H1 (cell line): ENCODE measurements at regions not wholly inside any gene's neighbourhood (a gene's known extent, or its start where the extent isn't known, plus 50 kb on each side); places are given as distances from the start of the nearest gene placed in this dataset.

ENCODE experiments used
- CTCF ChIA-PET: fragments of 300-600 bp; sonication (Branson Sonifier 250); formaldehyde crosslinking; loops from one replicate; lab custom pipeline; 2021; ENCODE audit not compliant: partially characterized antibody; lab: Charles Lee
- POLR2A ChIA-PET: fragments of 300-600 bp; sonication (Branson Sonifier 250); formaldehyde crosslinking; loops from one replicate; lab custom pipeline; 2021; ENCODE audit warnings: inconsistent platforms; ENCODE audit not compliant: partially characterized antibody; lab: Charles Lee
- DNase-seq, 2 experiments: peaks; one replicate each; pipeline versions ENCODE4 v3.0.0 to v3.0.0-alpha.2; 2010 to 2022; ENCODE audit warnings: low spot score in 2 of 2, low read depth in 1 of 2, mixed read lengths in 1 of 2
- FAIRE-seq: peaks from 2 replicates; lab custom pipeline; 2011; peaks lifted over from hg19 to GRCh38; lab: Jason Lieb, UNC
- H2AFZ ChIP-seq: 2 replicates; pipeline ENCODE4 v1.8.1; 2012; ENCODE audit warnings: low read length, inconsistent platforms
- H2AK5ac ChIP-seq: 2 replicates; pipeline ENCODE4 v1.6.1; 2013; ENCODE audit warnings: low read depth, low read length
- H2BK120ac ChIP-seq: replicated peaks from 2 replicates; pipeline ENCODE3; 2013; ENCODE audit warnings: low read depth, low read length, inconsistent platforms
- H2BK12ac ChIP-seq: 2 replicates; pipeline ENCODE4 v1.6.1; 2013; ENCODE audit warnings: low read depth, low read length
- H2BK15ac ChIP-seq: 2 replicates; pipeline ENCODE4 v1.6.1; 2013; ENCODE audit warnings: low read length
- H2BK20ac ChIP-seq: 2 replicates; pipeline ENCODE4 v1.6.1; 2013; ENCODE audit warnings: low read length
- H2BK5ac ChIP-seq: 2 replicates; pipeline ENCODE4 v1.6.1; 2013; ENCODE audit warnings: low read depth, low read length
- H3K14ac ChIP-seq: 2 replicates; pipeline ENCODE4 v1.6.1; 2013; ENCODE audit warnings: inconsistent platforms; ENCODE audit not compliant: insufficient read length
- H3K18ac ChIP-seq: 2 replicates; pipeline ENCODE4 v1.6.1; 2013; ENCODE audit warnings: low read length; ENCODE audit errors: extremely low read depth
- H3K23ac ChIP-seq: 2 replicates; pipeline ENCODE4 v1.6.1; 2013; ENCODE audit warnings: inconsistent platforms; ENCODE audit not compliant: insufficient read length
- H3K23me2 ChIP-seq: 2 replicates; pipeline ENCODE4 v1.6.1; 2013; ENCODE audit warnings: low read depth, low read length
- H3K27ac ChIP-seq: 2 replicates; pipeline ENCODE4 v1.6.1; 2011; ENCODE audit warnings: low read depth, low read length, inconsistent platforms
- H3K27me3 ChIP-seq, 4 experiments: replicated peaks in 1 of 4; 1 replicate in 1 of 4; 2 replicates in 3 of 4; pipeline versions ENCODE4 v1.6.1 to v1.8.1; 2011 to 2013; ENCODE audit warnings: low read length in 3 of 4, mild to moderate bottlenecking in 3 of 4, inconsistent platforms in 2 of 4, mixed read lengths in 2 of 4, moderate library complexity in 1 of 4; ENCODE audit not compliant: control insufficient read depth in 3 of 4, insufficient read depth in 3 of 4; ENCODE audit errors: extremely low read depth in 1 of 4
- H3K36me3 ChIP-seq, 4 experiments: 2 replicates each; pipeline versions ENCODE4 v1.6.1 to v1.8.1; 2011 to 2013; ENCODE audit warnings: mild to moderate bottlenecking in 4 of 4, low read length in 3 of 4, moderate library complexity in 2 of 4, control low read depth in 1 of 4, inconsistent platforms in 1 of 4; ENCODE audit not compliant: insufficient read depth in 4 of 4, control insufficient read depth in 2 of 4
- H3K4ac ChIP-seq: replicated peaks from 2 replicates; pipeline ENCODE3; 2013; ENCODE audit warnings: low read length, low read depth, mixed read lengths, inconsistent platforms; ENCODE audit not compliant: insufficient read length
- H3K4me1 ChIP-seq, 4 experiments: replicated peaks in 1 of 4; 1 replicate in 1 of 4; 2 replicates in 3 of 4; pipeline versions ENCODE4 v1.6.1 to v1.8.1; 2011 to 2013; ENCODE audit warnings: low read length in 3 of 4, inconsistent platforms in 2 of 4, mixed read lengths in 1 of 4; ENCODE audit not compliant: insufficient read depth in 4 of 4, control insufficient read depth in 3 of 4
- H3K4me2 ChIP-seq, 2 experiments: 2 replicates each; pipeline versions ENCODE4 v1.6.1 to v1.8.1; 2011 to 2013; ENCODE audit warnings: low read depth in 2 of 2, low read length in 2 of 2, control low read depth in 1 of 2, inconsistent platforms in 1 of 2, mild to moderate bottlenecking in 1 of 2; ENCODE audit not compliant: insufficient read depth in 1 of 2
- H3K4me3 ChIP-seq, 4 experiments: fragments of 200-600, 300-600 bp in 1 of 4; sonication (generic), shearing (Covaris generic), sonication (Bioruptor Twin) in 1 of 4; 2 replicates each; pipeline versions ENCODE4 v1.5.1 to v1.8.1; 2011 to 2016; ENCODE audit warnings: low read length in 4 of 4, low read depth in 3 of 4, control low read depth in 2 of 4, inconsistent platforms in 2 of 4, mild to moderate bottlenecking in 2 of 4, mixed read lengths in 1 of 4, moderate library complexity in 1 of 4; ENCODE audit not compliant: insufficient read depth in 2 of 4; ENCODE audit errors: extremely low read depth in 1 of 4
- H3K56ac ChIP-seq: replicated peaks from 2 replicates; pipeline ENCODE3; 2013; ENCODE audit warnings: low read depth, mild to moderate bottlenecking, mixed read lengths, low read length, inconsistent platforms; ENCODE audit not compliant: insufficient read length
- H3K79me1 ChIP-seq: 2 replicates; pipeline ENCODE4 v1.6.1; 2013; ENCODE audit warnings: low read depth, low read length, control low read depth
- H3K79me2 ChIP-seq, 2 experiments: 2 replicates each; pipeline versions ENCODE4 v1.6.1 to v1.8.1; 2012 to 2013; ENCODE audit warnings: low read length in 2 of 2, mild to moderate bottlenecking in 2 of 2, inconsistent platforms in 1 of 2; ENCODE audit not compliant: insufficient read depth in 2 of 2, control insufficient read depth in 1 of 2
- H3K9ac ChIP-seq, 4 experiments: replicated peaks in 1 of 4; 1 replicate in 1 of 4; 2 replicates in 3 of 4; pipeline versions ENCODE4 v1.6.1 to v1.8.1; 2011 to 2013; ENCODE audit warnings: low read depth in 3 of 4, low read length in 3 of 4, control low read depth in 2 of 4, mild to moderate bottlenecking in 2 of 4, moderate library complexity in 2 of 4, inconsistent platforms in 1 of 4; ENCODE audit errors: extremely low read depth in 1 of 4
- H3K9me3 ChIP-seq, 2 experiments: 2 replicates each; pipeline versions ENCODE4 v1.6.1 to v1.8.1; 2012 to 2013; ENCODE audit warnings: mild to moderate bottlenecking in 2 of 2, moderate library complexity in 2 of 2, control low read depth in 1 of 2, inconsistent platforms in 1 of 2, low read depth in 1 of 2, low read length in 1 of 2, mixed read lengths in 1 of 2; ENCODE audit not compliant: insufficient read depth in 2 of 2
- H4K20me1 ChIP-seq, 2 experiments: replicated peaks in 1 of 2; 2 replicates each; pipeline versions ENCODE3 to v1.8.1; 2011 to 2013; ENCODE audit warnings: inconsistent platforms in 2 of 2, low read length in 2 of 2, mild to moderate bottlenecking in 1 of 2; ENCODE audit not compliant: insufficient read depth in 2 of 2, control insufficient read depth in 1 of 2
- H4K5ac ChIP-seq: 2 replicates; pipeline ENCODE4 v1.6.1; 2013; ENCODE audit warnings: low read length, low read depth, mixed read lengths, inconsistent platforms; ENCODE audit not compliant: insufficient read length
- H4K8ac ChIP-seq: 2 replicates; pipeline ENCODE4 v1.8.0; 2013; ENCODE audit warnings: mild to moderate bottlenecking, moderate library complexity, low read length, inconsistent platforms; ENCODE audit not compliant: insufficient read depth; ENCODE audit errors: extremely low read depth
- H4K91ac ChIP-seq: replicated peaks from 2 replicates; pipeline ENCODE3; 2013; ENCODE audit warnings: low read length, mixed read lengths, inconsistent platforms; ENCODE audit not compliant: insufficient read length
- BCL11A ChIP-seq, 2 experiments: IDR thresholded peaks; one replicate each; pipeline ENCODE4 v1.6.1; 2011; ENCODE audit warnings: low read depth in 2 of 2, low read length in 2 of 2, mild to moderate bottlenecking in 2 of 2
- CBX5 ChIP-seq: fragments of 300-800, 300-1000 bp; sonication (generic); IDR thresholded peaks from 2 replicates; pipeline ENCODE4 v1.7.1; 2016; ENCODE audit warnings: antibody characterized with exemption, low read length, low read depth
- EGR1 ChIP-seq: IDR thresholded peaks from 2 replicates; pipeline ENCODE4 v1.6.1; 2011; ENCODE audit warnings: low read depth, low read length, borderline replicate concordance
- POU5F1 ChIP-seq: IDR thresholded peaks from 2 replicates; pipeline ENCODE4 v1.6.1; 2011; ENCODE audit warnings: low read depth, mild to moderate bottlenecking, low read length, moderate library complexity
- RAD21 ChIP-seq, 2 experiments: IDR thresholded peaks in 1 of 2; conservative IDR thresholded peaks in 1 of 2; 2 replicates each; pipeline ENCODE4 v1.6.1; 2011; ENCODE audit warnings: low read depth in 2 of 2, low read length in 2 of 2, improper control_type of control experiment in 1 of 2, inconsistent platforms in 1 of 2, mild to moderate bottlenecking in 1 of 2, moderate library complexity in 1 of 2
- WGBS, 2 experiments: shearing (Covaris generic) in 1 of 2; methylation state at CpG; one replicate each; pipeline versions ENCODE4 v1.1.6 to v1.1.7; 2013 to 2015; ENCODE audit warnings: low lambda C conversion rate in 2 of 2, mixed read lengths in 2 of 2, inconsistent platforms in 1 of 2, low coverage in 1 of 2, missing lambda C conversion rate in 1 of 2; ENCODE audit not compliant: insufficient replicate concordance in 2 of 2, insufficient coverage in 1 of 2, insufficient read length in 1 of 2; ENCODE audit errors: extremely low coverage in 1 of 2, missing lambda C conversion rate in 1 of 2; 5-methylcytosine and 5-hydroxymethylcytosine counted together
- TF ChIP-seq, protein P1 (sequence below): IDR thresholded peaks from 2 replicates; pipeline ENCODE4 v1.6.1; 2012; ENCODE audit warnings: inconsistent platforms

DNA sequence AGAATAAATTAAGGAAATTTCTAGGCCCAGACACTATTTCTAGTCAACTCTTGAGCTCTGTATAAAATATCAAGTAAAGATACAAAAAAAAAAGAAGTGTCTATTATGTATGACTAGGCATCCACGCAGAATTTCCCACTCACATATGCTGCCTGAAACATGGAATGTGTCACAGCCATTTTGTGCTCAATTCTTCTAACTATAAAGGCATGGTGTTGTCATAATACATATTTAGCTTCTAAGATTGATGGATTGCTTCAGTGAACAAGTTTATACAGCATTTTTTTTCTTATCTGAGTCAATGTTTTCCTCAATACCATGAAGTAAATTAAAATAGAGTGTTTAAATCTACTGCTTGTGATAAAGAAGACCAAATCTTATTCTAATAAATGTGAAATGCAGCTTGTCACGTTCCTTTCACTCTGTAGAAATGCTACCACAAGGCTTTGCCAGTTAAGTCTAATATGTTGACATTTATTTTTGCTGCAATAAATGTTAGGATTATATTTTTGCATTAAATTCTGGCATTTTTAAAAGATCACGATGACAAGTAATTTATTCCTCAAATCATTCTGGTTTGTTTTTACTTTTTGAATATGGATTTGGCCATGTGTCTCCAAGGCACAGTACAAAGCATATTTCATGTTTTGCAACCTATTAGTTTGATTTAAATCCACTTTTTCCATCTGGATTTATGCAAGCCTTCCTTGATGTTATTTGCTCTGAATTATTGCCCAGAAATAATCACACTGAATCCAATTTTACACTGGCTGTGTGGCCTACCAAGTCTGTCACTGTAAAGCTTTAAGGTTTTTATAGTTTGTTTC, 1829.0 kb upstream of the PCDH7 start:
- H3K14ac ChIP-seq = no peak overlapping the region
- H2AK5ac ChIP-seq = no peak overlapping the region
- no peak overlapping the region for H3K4me2 ChIP-seq
- H4K8ac ChIP-seq = no peak overlapping the region
- no peak overlapping the region for H3K23ac ChIP-seq
- H2BK120ac ChIP-seq = no peak overlapping the region
- no peak overlapping the region for H3K56ac ChIP-seq
- no peak overlapping the region for H2AFZ ChIP-seq
- H3K79me2 ChIP-seq = no peaks in the 10 kb centered on the region
- no peak overlapping the region for H3K4me3 ChIP-seq
- H4K5ac ChIP-seq = no peak overlapping the region
- no peak overlapping the region for H4K91ac ChIP-seq
- H3K4me1 ChIP-seq = no peaks in the 10 kb centered on the region
- H3K27ac ChIP-seq = no peak overlapping the region
- CTCF ChIA-PET = no interaction called here
- no peaks in the 10 kb centered on the region for H3K23me2 ChIP-seq
- H3K27me3 ChIP-seq = no peaks in the 10 kb centered on the region
- TF ChIP-seq RAD21 (IDR thresholded peaks at IDR 0.05 in 1 of 2, conservative IDR thresholded peaks at IDR 0.05 in 1 of 2; ENCODE audit: low read depth in 2 of 2, low read length in 2 of 2) (no peak), POU5F1 (no peak), CBX5 (no peak), EGR1 (no peak), BCL11A (IDR thresholded peaks at IDR 0.05; ENCODE audit: low read depth in 2 of 2, low read length in 2 of 2) (no peak)
- TF ChIP-seq, protein P1, sequence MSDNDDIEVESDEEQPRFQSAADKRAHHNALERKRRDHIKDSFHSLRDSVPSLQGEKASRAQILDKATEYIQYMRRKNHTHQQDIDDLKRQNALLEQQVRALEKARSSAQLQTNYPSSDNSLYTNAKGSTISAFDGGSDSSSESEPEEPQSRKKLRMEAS = no peak
- no peak overlapping the region for H2BK5ac ChIP-seq
- POLR2A ChIA-PET = no interaction called here
- no peak overlapping the region for H2BK20ac ChIP-seq
- FAIRE-seq (no peak), DNase-seq (no peak)
- H3K9ac ChIP-seq = no peak overlapping the region
- no peak overlapping the region for H2BK12ac ChIP-seq
- no peak overlapping the region for H2BK15ac ChIP-seq
- no peak overlapping the region for H3K4ac ChIP-seq
- H3K9me3 ChIP-seq = no peaks in the 10 kb centered on the region
- no peak overlapping the region for H3K18ac ChIP-seq
- H4K20me1 ChIP-seq = no peaks in the 10 kb centered on the region
- no peaks in the 10 kb centered on the region for H3K79me1 ChIP-seq
- 95% methylated on average over 3 of the region's 3 CpGs; no CpG with 5 or more reads in 1 of the 2 experiments for WGBS, 2 experiments
- no peaks in the 10 kb centered on the region for H3K36me3 ChIP-seq
